B cell (primary cell): ENCODE measurements at regions not wholly inside any gene's neighbourhood (a gene's known extent, or its start where the extent isn't known, plus 50 kb on each side); places are given as distances from the start of the nearest gene placed in this dataset.

Experiments
- EZH2 ChIP-seq: IDR thresholded peaks from 2 replicates; pipeline ENCODE4 v1.6.1; 2012; ENCODE audit warnings: borderline replicate concordance, low read depth, mild to moderate bottlenecking, moderate library complexity, low read length; ENCODE audit not compliant: insufficient read depth, poor library complexity, severe bottlenecking
- TF ChIP-seq, protein P1 (sequence below): fragments of 200-600 bp; IDR thresholded peaks from one replicate; pipeline ENCODE4 v1.8.0; 2022; ENCODE audit warnings: antibody characterized with exemption, mild to moderate bottlenecking

DNA sequence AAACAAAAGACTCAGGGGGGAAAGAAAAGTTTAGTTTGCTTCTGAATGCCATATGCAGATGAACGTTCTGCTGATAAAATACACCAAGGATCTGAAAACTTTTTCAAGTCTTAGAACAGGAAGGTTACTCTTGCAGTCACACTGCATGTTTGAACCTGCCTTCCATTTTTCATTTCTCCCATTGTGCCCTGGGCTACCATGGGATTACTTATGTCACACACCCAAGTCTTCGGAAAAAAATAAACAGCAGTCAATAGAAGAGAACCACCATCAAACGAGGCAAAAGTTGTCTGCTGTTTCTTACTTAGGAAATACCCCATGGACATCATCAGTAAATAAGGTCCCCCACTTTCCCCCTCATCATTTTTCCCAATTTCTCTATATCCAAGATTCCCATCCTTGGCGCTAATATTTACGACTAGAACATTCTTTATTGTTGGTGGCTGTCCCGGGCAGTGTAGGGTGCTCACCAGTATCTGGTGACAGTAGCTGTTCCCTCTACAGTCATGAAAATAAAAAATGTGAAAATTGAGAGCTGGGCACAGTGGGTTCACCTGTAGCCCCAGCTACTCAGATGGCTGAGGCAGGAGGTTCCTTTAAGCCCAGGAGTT is 202.5 kb downstream of the BCAS1 start:
- TF ChIP-seq, protein P1, sequence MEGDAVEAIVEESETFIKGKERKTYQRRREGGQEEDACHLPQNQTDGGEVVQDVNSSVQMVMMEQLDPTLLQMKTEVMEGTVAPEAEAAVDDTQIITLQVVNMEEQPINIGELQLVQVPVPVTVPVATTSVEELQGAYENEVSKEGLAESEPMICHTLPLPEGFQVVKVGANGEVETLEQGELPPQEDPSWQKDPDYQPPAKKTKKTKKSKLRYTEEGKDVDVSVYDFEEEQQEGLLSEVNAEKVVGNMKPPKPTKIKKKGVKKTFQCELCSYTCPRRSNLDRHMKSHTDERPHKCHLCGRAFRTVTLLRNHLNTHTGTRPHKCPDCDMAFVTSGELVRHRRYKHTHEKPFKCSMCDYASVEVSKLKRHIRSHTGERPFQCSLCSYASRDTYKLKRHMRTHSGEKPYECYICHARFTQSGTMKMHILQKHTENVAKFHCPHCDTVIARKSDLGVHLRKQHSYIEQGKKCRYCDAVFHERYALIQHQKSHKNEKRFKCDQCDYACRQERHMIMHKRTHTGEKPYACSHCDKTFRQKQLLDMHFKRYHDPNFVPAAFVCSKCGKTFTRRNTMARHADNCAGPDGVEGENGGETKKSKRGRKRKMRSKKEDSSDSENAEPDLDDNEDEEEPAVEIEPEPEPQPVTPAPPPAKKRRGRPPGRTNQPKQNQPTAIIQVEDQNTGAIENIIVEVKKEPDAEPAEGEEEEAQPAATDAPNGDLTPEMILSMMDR: no peak
- no peak for TF ChIP-seq EZH2
